ENCODE measurements at regions not wholly inside any gene's neighbourhood (a gene's known extent, or its start where the extent isn't known, plus 50 kb on each side); places are given as distances from the start of the nearest gene placed in this dataset.

- no peak overlapping the region for H3K4me3 ChIP-seq (ENCODE audit: low read depth, low read length)
- DNase-seq (ENCODE audit: low read depth), result no peak
- no peak for TF ChIP-seq CTCF (IDR thresholded peaks at IDR 0.05; ENCODE audit: low read depth, low read length, missing control alignments)
- in situ Hi-C loops (cut with HindIII; ENCODE audit: low sequenced_read_pairs), result no loop called here
These were observed 259.8 kb upstream of the WWC1 start for GRCh38 chr5:168031614-168032013.

GRCh38 chr5:168039039-168039438 lies 252.4 kb upstream of the WWC1 start:
- in situ Hi-C loops (cut with HindIII; ENCODE audit: low sequenced_read_pairs), result no loop called here
- H3K4me3 ChIP-seq (ENCODE audit: low read depth, low read length), result no peak overlapping the region
- no peak for DNase-seq (ENCODE audit: low read depth)
- no peak for TF ChIP-seq CTCF (IDR thresholded peaks at IDR 0.05; ENCODE audit: low read depth, low read length, missing control alignments)

GRCh38 chr5:168039566-168040248 lies 251.7 kb upstream of the WWC1 start:
- in situ Hi-C loops (cut with HindIII; ENCODE audit: low sequenced_read_pairs), result no loop called here
- H3K4me3 ChIP-seq (ENCODE audit: low read depth, low read length), result no peak overlapping the region
- no peak for DNase-seq (ENCODE audit: low read depth)
- TF ChIP-seq CTCF (IDR thresholded peaks at IDR 0.05; ENCODE audit: low read depth, low read length, missing control alignments), result no peak

- in situ Hi-C loops (cut with HindIII; ENCODE audit: low sequenced_read_pairs), result no loop called here
- no peak for TF ChIP-seq CTCF (IDR thresholded peaks at IDR 0.05; ENCODE audit: low read depth, low read length, missing control alignments)
- H3K4me3 ChIP-seq (ENCODE audit: low read depth, low read length), result no peak overlapping the region
- no peak for DNase-seq (ENCODE audit: low read depth)
These were observed 249.9 kb upstream of the WWC1 start for GRCh38 chr5:168041583-168041982.

GRCh38 chr5:168042284-168043068 lies 249.0 kb upstream of the WWC1 start:
- in situ Hi-C loops (cut with HindIII; ENCODE audit: low sequenced_read_pairs), result no loop called here
- TF ChIP-seq CTCF (IDR thresholded peaks at IDR 0.05; ENCODE audit: low read depth, low read length, missing control alignments), result no peak
- DNase-seq (ENCODE audit: low read depth), result peak; percentile 34
- no peak overlapping the region for H3K4me3 ChIP-seq (ENCODE audit: low read depth, low read length)

- DNase-seq (ENCODE audit: low read depth), result no peak
- no peak for TF ChIP-seq CTCF (IDR thresholded peaks at IDR 0.05; ENCODE audit: low read depth, low read length, missing control alignments)
- in situ Hi-C loops (cut with HindIII; ENCODE audit: low sequenced_read_pairs), result no loop called here
These were observed 245.3 kb upstream of the WWC1 start for GRCh38 chr5:168046163-168046562.

More at GRCh38 chr5:168046163-168046562, 245.3 kb upstream of the WWC1 start:
- H3K4me3 ChIP-seq (ENCODE audit: low read depth, low read length), result no peak overlapping the region

Data from astrocyte of the cerebellum (primary cell).